Fibroblast of the aortic adventitia (primary cell): ENCODE measurements at regions not wholly inside any gene's neighbourhood (a gene's known extent, or its start where the extent isn't known, plus 50 kb on each side); places are given as distances from the start of the nearest gene placed in this dataset.

ENCODE experiments used
- DNase-seq: peaks from one replicate; pipeline ENCODE4 v3.0.0-alpha.2; 2010; ENCODE audit warnings: low read depth
- H3K4me3 ChIP-seq: 2 replicates; pipeline ENCODE4 v1.5.1; 2011; ENCODE audit warnings: low read depth, mild to moderate bottlenecking, control low read depth, low read length, moderate library complexity
- TF ChIP-seq, protein P1 (sequence below): IDR thresholded peaks from 2 replicates; pipeline ENCODE4 v1.5.1; 2011; ENCODE audit warnings: mild to moderate bottlenecking, low read length, control low read depth, inconsistent platforms; ENCODE audit not compliant: insufficient read depth

DNA sequence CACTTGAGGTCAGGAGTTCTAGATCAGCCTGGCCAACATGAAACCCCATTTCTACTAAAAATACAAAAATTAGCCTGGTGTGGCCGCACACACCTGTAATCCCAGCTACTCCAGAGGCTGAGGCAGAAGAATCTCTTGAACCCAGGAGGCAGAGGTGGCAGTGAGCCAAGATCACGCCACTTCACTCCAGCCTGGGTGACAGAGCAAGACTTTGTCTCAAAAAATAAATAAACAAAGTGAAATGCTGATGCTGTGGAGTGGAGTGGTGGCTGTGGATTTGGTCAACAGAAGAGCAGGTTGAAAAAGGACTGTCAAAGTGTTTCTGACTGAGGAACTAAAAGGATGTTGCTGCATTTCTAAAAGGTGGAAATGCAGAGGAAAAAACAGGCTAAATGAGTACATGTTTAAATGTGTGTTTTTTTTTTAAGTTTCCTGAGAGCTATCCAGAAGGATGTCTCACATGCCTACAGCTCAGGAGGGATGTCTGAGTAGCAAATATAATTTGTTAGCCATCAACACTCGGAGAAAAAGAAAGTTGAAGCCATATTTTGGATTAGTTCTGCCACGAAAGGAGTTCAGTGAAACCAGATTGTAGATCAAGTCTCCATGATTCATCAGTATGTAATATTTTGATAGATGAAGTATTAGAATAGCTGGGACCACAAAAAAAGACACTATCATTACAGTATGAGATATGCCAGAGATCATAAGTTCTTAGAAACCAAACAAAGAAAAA is 621.1 kb upstream of the ADGRB3 start:
- H3K4me3 ChIP-seq = no peak overlapping the region
- TF ChIP-seq, protein P1, sequence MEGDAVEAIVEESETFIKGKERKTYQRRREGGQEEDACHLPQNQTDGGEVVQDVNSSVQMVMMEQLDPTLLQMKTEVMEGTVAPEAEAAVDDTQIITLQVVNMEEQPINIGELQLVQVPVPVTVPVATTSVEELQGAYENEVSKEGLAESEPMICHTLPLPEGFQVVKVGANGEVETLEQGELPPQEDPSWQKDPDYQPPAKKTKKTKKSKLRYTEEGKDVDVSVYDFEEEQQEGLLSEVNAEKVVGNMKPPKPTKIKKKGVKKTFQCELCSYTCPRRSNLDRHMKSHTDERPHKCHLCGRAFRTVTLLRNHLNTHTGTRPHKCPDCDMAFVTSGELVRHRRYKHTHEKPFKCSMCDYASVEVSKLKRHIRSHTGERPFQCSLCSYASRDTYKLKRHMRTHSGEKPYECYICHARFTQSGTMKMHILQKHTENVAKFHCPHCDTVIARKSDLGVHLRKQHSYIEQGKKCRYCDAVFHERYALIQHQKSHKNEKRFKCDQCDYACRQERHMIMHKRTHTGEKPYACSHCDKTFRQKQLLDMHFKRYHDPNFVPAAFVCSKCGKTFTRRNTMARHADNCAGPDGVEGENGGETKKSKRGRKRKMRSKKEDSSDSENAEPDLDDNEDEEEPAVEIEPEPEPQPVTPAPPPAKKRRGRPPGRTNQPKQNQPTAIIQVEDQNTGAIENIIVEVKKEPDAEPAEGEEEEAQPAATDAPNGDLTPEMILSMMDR = no peak
- peak; percentile 4 for DNase-seq

GRCh38 chr6:68012822-68013221 is 622.3 kb upstream of the ADGRB3 start:
- TF ChIP-seq, protein P1 = no peak
- H3K4me3 ChIP-seq = no peak overlapping the region
- DNase-seq = no peak

GRCh38 chr6:68010936-68011335 is 624.1 kb upstream of the ADGRB3 start:
- H3K4me3 ChIP-seq = no peak overlapping the region
- no peak for DNase-seq
- TF ChIP-seq, protein P1 = no peak

- H3K4me3 ChIP-seq = no peak overlapping the region
- TF ChIP-seq, protein P1 = no peak
- DNase-seq = peak; percentile 27
Measured at GRCh38 chr6:68008445-68008844, 626.6 kb upstream of the ADGRB3 start.

GRCh38 chr6:68007717-68008116 is 627.4 kb upstream of the ADGRB3 start:
- DNase-seq = no peak
- TF ChIP-seq, protein P1 = no peak
- no peak overlapping the region for H3K4me3 ChIP-seq

GRCh38 chr6:67986694-67987232 is 648.3 kb upstream of the ADGRB3 start:
- no peak overlapping the region for H3K4me3 ChIP-seq
- TF ChIP-seq, protein P1 = no peak
- no peak for DNase-seq
